ENCODE measurements at regions not wholly inside any gene's neighbourhood (a gene's known extent, or its start where the extent isn't known, plus 50 kb on each side); places are given as distances from the start of the nearest gene placed in this dataset.

DNA sequence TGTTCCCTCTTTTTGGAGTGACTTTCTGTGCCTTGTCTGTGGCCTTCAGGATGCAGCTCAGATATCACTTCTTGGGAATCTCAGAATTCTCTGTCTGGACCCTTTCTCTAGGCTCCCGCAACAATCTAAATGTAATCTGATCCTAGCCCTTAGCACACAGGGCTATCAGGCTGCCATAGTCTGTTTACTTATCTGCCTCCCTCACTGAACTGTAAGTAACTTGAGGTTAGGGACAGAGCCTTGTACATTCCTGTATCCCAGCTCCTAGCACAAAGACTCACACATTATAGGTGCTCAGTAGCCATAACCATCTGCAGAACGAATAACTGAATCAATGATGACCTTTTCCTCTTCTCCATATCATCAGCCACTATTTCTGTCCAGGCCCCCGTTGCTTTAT, 69.5 kb downstream of the RTL9 start:
- DNase-seq (no peak), ATAC-seq (no peak)
- intact Hi-C loops (cut with DNase I, micrococcal nuclease) = no loop called here

DNA sequence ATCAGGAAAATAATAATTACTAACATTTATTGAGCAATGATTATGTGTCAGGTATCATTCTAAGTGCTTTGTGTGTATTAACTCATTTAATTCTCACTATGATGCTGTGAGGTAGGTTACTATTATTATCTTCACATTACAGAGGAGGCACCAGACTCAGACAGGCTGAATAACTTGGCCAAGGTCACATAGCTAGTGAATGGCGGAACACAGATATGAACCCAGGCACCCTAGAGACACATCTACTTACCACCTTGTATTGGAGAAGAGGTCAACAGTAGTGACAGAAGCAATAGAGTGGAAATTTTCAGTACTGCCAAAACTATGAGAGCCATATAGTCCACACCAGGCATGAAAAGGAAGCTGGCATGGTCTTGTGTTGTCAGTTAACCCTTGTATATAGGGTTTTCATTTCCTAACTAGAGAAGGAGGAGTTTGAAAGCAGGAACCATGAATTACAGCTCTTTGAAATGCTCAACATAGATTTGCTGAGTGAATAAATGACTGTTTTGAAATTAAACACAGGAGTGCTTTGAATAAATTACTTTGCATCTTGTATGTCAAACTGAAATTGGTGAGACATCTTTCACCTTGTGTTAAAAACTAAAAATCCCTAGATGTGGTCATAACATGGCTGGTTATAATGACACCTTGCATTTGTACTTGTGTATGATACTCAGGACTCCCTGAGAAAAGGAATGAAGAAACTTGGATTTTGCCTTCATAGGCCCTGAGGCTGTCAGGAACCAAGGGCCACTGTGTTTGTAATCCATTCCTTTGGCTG, 71.8 kb downstream of the RTL9 start:
- intact Hi-C loops (cut with DNase I, micrococcal nuclease) = no loop called here
- no peak for ATAC-seq
- DNase-seq = no peak

DNA sequence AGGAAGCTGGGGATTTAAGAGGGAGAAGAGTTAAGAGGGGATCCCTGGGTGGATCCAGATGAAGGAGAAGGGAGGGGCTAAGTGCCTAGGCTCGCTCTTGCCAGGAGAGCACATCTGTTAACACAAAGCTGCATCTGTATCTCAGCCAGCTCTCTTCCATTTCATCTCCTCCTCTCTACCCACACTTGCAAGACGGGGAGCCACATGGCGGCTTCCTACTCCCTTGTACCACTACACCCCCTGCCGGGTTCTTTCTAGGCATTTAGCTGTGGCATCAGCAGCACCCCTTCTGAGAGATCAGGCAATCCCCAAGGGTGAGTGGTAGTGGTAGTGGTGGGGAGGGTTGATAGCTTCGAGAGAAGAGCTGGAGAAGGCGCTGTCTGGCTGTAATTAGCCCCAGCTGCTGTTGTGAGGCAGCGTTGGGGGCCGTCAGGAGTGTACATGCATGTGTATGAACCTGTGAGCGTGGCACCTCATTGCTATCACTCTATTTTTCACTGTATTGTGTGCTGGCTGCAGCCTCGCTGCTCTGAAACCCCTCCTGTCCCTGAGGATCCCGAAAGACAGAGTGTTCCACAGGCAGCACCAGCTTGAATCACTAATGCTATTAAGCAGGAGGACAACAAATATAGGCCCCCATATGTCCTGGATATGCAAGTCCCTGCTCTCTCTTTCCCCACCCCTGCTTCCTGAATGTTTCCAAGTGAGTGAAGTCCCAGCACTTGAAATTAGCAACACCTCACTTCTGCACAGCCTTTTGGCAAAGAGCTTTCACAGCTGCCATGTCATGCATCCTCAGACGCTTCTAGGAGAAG, 73.7 kb downstream of the RTL9 start:
- intact Hi-C loops (cut with DNase I, micrococcal nuclease) = no loop called here
- ATAC-seq = no peak
- no peak for DNase-seq

DNA sequence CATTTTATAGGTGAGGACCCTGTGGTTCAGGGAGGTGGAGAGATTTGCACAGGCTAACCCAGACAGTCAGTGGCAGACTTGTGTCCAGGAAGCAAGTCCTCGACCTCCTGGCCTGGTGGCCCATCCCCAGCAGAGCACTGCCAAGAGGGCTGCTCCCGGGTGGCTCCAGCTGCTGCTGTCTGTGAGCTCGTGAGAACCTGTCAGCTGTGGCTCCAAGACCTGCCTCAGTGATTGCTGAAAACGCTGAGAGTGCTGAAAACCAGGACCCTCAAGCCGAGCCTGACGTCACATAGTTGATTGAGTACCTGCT, 74.2 kb downstream of the RTL9 start:
- no peak for DNase-seq
- no peak for ATAC-seq
- intact Hi-C loops (cut with DNase I, micrococcal nuclease) = no loop called here

DNA sequence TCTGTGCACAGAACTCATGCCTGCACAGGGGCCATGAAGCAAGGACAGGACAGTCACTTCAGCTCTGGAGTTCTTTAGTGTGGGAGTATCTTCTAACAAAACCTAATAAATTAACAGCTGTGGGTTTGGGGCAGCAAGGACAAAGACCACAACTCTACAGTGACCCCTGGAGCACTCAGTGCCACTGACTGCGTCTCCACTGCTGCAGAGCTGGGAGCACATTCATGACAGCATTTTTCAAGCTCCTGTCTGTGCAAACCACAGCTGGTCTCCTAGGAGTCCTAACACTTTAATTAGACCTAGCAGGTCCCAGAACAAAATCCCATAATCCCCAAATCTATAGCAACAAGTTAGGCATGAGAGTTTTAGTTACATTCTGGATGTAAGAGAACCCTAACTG, 76.5 kb downstream of the RTL9 start:
- ATAC-seq (no peak), DNase-seq (no peak)
- intact Hi-C loops (cut with DNase I, micrococcal nuclease) = no loop called here

DNA sequence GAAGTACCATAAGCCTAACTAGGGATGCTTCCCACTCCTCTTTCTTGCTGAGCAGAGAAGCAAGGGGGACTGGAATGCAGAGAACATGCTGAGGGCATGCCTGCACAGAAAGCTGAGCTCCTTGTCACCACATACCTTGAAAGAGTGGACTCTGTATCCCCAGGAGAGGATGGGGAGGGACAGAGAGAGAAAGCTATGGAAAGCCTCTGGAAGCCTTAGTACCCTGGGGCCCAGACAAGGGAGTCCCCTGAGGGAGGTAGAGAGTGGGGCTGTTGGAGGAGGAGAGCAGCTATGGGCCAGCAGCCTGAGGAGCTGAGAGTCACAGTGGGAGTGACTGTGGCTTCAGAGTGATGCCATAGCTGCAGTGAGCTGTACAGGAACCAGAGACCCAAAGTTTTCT, 77.9 kb downstream of the RTL9 start:
- no peak for ATAC-seq
- DNase-seq = no peak
- intact Hi-C loops (cut with DNase I, micrococcal nuclease) = no loop called here

DNA sequence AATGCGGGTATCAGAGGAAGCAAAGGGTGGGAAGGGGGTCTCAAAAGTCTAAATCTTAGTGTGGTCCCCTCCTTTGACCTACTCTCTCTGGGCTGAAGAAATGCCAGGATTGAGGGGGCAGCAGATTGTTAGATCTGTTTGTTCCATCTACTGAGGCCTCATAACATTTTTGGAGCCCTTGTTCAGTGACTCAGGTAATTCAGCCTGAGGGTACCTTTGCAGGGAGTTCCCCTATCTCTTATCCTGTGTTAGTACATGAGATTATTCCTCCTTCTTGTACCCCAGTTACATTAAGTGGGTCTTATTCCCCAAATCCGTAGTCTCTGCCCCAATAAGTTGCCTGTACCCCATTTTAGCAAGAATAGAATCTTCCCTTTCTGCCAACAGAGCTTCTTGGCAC, 79.0 kb downstream of the RTL9 start:
- DNase-seq (no peak), ATAC-seq (no peak)
- intact Hi-C loops (cut with DNase I, micrococcal nuclease) = no loop called here

DNA sequence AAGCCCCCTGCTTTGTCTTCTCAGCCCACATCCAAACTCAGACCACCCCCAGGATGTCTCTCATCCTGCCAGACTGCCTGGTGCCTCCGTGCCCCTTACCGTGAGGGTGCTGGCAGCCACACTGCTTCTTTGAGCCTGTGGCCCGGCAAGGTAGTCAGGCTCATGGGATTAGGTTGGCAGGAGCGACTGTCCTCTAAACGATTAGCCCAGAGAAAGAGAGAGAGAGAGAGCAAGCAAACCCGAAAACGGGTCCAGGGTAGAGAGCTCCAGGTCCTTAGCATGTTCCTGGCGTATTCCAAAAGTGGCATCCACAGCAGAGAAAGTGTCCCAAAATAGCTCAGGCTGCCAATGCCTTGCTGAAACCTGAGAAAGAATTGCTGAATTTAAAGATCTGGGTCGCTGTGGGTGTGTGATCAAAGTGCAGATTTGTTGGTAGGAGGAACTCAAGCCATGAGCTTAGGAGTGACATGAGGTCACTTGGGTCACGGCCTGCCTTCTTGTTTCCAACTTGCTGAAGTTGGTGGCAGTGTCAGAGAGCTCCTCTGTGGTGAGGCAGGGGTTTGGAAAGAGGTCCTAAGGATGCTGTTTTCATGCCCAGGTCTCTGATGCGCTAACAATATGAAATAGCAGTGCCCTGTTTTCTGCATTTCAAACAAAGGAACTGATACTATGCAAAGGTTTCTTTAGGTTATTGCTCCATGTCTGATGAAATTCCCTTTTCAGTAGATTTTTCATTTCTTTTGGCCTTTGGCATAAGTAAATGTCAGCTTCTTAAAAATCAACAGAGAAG, 81.6 kb downstream of the RTL9 start:
- intact Hi-C loops (cut with DNase I, micrococcal nuclease) = no loop called here
- DNase-seq (no peak), ATAC-seq (no peak)

DNA sequence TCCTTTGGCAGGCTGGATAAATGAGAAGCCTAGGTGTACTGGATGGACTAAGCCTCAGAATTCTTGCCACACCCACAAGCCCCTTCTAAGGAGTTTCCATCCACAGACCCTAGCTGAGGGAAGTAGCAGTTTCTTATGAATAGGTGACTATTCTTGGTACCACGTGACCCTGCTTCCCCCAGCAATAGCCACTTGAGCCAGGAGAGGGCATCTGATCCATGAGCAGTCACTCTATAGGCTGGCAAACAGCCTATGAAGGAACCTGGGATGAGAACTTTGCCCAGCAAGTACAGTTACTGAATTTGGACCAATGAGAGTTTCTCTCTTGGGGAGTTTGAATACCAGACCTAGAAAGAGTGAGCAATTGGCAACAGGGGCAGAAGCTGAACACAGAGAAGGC, 84.0 kb downstream of the RTL9 start:
- ATAC-seq = peak; percentile 66
- intact Hi-C loops (cut with DNase I, micrococcal nuclease) = no loop called here
- no peak for DNase-seq

DNA sequence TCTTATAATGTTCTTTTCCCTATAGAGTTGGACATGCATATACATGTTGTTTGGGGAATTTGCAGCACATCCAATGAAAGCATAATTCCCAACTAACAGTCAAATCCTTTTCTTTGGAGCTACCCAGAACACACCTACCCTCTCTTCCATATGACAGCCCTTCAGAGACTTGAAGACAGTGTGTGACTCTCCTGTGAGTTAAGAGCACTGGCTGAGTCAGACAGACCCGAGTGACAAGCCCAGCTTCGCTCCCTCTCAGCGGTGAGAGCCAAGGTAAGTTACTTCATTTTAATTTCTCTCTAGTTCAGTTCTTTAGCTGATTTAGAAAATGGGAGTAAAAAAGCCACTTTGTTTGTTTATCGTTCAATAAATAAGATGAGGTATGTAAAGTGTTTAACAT, 86.3 kb downstream of the RTL9 start:
- DNase-seq = no peak
- no peak for ATAC-seq
- intact Hi-C loops (cut with DNase I, micrococcal nuclease) = no loop called here

DNA sequence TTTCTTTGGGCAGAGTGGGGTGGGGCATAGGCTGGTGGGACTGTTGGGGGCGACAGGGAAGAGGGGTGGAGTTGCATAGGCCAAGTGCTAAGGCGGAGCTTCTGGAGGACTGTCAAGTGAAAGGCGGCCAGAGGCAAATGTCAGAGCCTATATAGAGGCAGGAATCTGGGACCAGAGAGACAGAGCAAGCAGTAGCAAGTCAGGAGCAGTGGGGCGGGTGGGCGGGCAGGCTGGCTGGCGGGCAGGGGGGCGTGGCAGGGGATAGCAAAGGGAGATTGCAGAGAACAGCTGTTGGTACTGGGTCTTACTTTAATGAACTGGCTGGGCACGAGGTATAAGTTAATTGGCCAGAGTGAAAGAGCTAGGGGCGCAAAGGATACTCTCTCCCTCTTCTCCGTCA, 89.8 kb downstream of the RTL9 start:
- DNase-seq (no peak), ATAC-seq (no peak)
- intact Hi-C loops (cut with DNase I, micrococcal nuclease) = no loop called here

DNA sequence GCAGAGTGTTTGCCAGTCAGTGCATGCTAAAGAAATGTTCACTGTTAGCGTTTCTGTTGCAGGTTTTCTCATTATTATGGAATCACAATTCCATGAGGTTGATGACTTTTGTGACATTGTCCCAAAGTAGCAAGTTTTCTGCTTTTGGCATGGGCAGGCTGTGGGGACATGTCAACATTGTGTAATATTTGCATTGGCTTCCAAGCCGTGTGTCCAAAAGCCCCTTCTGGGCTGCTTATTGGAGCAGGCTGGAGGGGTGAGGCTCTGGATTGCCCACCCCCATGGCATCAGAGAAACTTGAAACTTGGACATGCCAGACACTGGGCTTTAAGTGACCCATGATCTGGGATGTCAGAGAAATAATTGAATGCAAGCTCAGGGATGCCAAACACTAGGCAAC, 90.7 kb downstream of the RTL9 start:
- DNase-seq (no peak), ATAC-seq (no peak)
- intact Hi-C loops (cut with DNase I, micrococcal nuclease) = no loop called here

DNA sequence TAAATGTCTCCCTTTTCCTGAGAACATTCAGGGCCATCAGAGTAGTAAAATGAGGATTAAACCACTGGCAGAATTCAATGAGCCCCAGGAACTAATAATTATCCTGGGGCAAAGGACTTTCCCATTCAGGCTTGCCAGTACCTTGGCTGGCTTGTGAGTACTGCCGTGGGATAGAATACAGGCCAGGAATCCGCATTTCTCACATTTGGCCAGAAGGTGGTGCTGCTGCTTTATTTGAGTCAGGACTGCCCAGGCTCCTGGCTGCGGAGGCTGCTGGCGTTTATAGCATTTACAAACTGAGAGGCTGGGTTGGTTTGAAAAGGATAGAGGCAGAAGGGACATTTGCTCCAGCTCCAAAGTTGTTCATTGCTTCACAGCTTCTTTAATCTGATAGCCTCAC, 91.4 kb downstream of the RTL9 start:
- intact Hi-C loops (cut with DNase I, micrococcal nuclease) = loop anchor here in 1 of 2 donors (2.0 kb wide), 1 partner anchor 397 kb away; no protein-coding TSS in a partner anchor
- ATAC-seq (peak; percentile 89), DNase-seq (peak; percentile 45 to 78)

DNA sequence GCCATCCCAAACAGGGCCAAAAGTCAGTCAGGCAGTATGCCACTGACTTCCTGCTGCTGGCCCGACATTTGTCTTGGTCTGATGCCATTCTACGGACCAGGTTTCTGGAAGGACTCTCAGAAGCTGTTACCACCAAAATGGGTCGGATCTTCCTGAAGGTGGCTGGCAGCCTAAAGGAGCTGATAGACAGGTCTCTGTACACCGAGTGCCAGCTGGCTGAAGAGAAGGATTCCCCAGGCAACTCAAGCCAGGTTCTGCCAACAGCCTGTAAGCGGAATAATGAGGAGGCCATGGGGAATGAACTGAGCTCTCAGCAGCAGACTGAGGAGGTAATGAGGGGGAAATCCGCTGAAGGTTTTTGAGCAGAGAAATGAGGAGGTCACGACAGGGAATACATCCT, 95.7 kb downstream of the RTL9 start:
- intact Hi-C loops (cut with DNase I, micrococcal nuclease) = no loop called here
- DNase-seq (no peak), ATAC-seq (no peak)

DNA sequence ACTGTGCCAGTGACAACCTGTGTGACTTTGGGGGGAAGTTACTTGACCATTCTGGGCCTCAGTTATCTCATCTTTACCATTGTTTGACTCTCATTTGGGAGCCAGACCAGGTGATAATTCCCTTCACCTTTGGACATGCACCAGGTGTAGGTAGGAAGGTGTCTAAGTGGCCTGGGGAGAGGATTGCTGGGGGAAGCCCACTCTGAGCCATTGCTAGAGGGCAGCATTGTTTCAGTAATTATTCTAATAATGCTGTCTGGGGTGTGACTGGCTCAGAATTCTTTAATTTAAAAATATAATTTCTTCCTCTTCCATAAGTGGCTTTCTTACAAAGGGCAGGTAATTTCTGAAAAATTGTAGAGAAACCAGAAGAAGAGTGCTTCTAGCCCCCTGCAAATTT, 104.3 kb downstream of the RTL9 start:
- no peak for DNase-seq
- intact Hi-C loops (cut with DNase I, micrococcal nuclease) = no loop called here
- ATAC-seq = no peak

DNA sequence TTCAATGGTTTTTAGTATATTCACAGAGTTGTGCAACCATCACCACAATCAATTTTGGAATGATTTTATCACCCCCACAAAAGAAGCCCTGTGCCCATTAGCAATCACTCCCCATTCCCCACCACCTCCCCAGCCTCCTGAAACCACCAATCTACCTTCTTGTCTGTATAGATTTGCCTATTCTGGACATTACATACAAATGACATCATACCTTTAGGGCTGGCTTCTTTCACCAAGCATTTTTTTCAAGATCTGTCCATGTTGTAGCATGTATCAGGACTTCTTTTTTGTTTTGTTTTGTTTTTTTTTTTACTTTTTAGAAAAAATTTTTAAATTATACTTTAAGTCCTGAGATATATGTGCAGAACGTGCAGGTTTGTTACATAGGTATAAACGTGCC, 108.1 kb downstream of the RTL9 start:
- intact Hi-C loops (cut with DNase I, micrococcal nuclease) = no loop called here
- ATAC-seq = no peak
- DNase-seq = no peak

DNA sequence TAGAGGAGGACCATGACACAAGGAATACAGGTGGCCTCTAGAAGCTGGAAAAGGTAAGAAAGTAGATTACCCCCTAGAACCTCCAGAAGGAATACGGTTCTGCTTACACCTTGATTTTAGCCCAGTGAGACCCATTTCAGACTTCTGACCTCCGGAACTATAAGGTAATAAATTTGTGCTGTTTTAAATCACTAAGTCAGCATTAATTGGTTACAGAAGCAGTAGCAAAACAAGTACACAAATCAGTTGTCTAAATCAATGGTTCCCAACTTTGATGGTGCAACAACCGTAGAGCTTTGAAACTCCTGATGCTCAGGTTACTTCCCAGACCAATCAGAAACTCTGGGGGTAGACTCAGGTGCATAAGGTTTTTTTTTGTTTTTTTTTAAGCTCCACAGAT, 113.6 kb downstream of the RTL9 start:
- no peak for DNase-seq
- intact Hi-C loops (cut with DNase I, micrococcal nuclease) = no loop called here
- no peak for ATAC-seq

DNA sequence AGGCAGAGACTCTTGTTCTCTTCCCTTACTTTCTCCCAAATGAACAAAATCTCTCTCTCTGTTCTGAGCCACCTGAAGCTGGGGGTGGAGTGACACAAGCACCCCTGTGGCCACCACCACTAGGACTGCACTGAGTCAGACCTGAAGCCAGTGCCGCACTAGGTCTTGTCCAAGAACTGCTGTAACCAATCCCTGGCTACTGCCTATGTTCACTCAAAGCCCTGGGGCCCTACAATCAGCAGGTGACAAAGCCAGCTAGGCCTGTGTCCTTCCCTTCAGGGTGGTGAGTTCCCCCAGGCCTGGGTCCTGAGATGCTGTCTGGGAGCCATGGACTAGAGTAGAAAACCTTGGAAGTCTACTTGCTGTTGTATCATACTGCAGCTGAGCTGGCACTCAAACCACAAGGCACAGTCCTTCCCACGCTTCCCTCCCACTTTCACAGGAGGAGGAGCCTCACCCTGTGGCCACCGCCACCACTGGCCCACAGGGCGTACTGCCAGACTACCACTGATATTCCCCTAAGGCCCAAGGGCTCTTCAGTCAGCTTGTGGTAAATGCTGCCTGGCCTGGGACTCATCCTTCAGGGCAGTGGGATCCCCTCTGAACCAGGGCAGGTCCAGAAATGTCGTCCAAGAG, 119.1 kb downstream of the RTL9 start:
- intact Hi-C loops (cut with DNase I, micrococcal nuclease) = no loop called here
- DNase-seq (no peak), ATAC-seq (no peak)

DNA sequence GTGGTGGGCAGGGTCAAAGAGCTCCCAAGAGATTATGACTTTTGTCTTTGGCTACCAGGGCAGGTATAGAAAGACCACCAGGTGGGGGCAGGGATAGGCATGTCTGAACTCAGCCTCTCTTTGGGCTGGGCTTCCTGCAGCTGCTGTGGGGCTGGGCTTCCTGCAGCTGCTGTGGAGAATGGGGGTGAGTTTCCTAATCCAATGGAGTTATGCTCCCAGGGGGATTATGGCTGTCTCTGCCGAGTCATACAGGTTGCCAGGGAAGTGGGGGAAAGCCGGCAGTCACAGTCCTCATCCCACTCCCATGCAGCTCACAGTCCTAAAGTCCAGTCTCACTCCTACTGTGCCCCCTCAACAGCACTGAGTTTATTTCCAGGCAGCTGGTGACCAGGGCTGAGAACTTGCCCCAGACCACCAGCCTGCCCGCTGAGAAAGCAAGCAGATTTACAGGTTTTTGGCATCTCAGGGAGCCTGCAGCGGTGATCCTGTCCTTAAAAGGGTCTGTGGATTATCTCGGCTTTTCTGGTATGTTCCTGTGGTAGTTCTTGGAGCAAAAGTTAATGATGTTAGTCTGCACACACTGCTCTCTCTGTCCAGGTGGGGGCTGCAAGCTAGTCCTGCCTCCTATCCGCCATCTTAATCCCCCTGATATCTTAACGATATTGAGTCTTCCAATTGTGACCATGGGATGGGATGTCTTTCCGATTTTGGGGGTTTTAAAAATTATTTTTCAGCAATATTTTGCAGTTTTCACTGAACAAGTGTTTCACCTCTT, 133.4 kb downstream of the RTL9 start:
- ATAC-seq (no peak), DNase-seq (no peak)
- intact Hi-C loops (cut with DNase I, micrococcal nuclease) = no loop called here
